ACHN (cell line): ENCODE measurements at regions not wholly inside any gene's neighbourhood (a gene's known extent, or its start where the extent isn't known, plus 50 kb on each side); places are given as distances from the start of the nearest gene placed in this dataset.
"Not testable (repeated sequence)": the region's sequence is repeated elsewhere in the genome, so short reads cannot be mapped to it uniquely, and the experiment has no call there.

ENCODE experiments used
- DNase-seq: peaks from one replicate; pipeline ENCODE4 v3.0.0-alpha.2; 2015
- in situ Hi-C: cut with HindIII; loops from 2 replicates; pipeline ENCODE4 v1.10.0; 2017; ENCODE audit warnings: low sequenced_read_pairs, low pct_ligation_motif_present, low pct_unique_long_range_greater_than_20kb

DNA sequence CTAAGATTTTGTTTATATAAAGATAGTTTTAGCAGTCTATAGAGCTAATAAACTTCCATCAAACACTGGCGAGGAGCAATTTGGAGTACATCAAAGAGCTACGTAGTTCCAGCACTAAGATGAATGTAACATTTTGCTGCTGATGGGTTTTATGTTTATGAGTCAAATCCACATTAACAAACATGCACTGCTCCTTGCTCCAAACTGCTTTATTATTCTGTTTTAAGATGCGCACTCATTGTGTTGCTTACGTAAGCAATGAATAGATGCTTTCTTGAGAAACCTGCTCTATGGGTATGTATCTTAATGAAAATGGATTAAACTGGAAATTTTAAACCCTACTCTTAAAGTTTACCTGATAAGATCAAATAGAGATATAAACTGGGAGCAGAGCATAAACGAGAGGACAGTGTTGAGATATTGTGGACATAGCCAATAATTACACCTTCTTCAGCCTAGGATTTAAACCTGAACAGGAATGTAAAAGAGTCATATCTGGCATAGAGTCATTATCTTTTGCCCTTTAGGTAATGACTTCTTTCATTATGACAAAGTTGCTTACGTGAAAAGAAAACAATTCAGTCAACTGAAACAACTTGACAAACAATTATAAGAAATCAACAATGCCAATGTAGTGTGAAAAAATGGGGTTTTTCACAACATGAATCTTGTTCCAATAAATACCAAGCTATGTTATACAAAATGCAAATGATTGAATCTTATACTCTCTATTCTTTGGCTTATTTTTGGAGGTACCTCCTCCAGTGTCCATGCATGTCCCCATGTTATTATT is 153.5 kb upstream of the MTPN start:
- no peak for DNase-seq
- in situ Hi-C loops, result no loop called here

DNA sequence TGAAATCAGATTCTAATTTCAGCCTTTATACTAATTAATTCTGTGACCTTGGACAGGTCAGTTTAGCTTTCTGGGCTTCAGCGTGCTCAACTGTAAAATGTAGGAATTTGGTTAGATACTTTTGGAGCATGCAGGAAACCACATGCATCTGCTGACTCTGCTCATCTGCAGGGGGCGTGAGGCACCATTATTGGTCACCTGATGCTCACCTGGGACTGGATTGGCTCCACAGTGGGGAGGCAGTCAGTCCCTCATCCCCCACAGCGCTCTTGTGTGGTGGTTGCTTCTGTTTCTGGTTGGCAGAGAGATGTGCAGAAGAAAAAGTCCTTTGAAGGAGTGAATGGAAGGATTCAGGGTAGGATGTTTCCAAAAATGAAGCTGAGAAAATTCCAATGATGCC is 150.9 kb upstream of the MTPN start:
- DNase-seq, result no peak
- in situ Hi-C loops, result no loop called here

DNA sequence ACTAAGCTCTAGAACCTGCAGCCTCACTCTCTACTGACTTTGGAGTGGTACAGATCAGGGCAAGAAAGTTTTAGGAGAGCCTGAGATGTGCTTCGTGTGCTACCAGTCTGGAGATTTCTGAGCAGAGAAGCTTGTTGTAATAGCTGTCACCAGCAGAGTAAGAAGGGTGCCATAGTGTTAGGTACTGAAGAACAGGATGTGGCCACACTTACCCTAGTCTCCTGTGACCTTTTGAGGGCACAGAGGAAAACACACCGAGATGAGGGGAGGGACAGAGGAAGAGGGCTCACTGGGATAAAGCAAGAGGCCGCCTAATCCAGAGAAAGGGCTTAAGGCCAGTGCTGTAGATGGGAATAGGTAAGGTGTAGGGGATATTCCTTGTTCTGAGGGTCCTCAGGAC is 146.2 kb upstream of the MTPN start:
- in situ Hi-C loops, result no loop called here
- DNase-seq, result no peak

DNA sequence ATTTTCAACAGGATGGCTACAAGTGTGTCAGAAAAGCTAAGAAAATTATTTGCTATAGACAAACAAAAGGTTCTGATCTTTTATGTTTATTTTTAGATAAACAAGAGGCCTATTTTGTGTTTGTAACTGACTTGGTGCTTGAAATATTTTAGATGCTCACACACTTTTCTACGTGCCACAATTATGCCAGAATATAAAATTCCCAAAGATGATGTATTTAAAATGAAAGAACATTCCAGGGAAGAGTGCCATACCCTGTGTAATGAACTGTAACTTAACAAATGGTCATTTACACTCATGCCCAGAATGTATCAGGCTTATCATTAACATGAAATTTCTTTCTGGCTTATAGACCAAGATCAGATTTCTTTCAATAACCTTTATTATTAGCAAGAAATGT is 144.9 kb upstream of the MTPN start:
- in situ Hi-C loops, result no loop called here
- DNase-seq, result no peak

DNA sequence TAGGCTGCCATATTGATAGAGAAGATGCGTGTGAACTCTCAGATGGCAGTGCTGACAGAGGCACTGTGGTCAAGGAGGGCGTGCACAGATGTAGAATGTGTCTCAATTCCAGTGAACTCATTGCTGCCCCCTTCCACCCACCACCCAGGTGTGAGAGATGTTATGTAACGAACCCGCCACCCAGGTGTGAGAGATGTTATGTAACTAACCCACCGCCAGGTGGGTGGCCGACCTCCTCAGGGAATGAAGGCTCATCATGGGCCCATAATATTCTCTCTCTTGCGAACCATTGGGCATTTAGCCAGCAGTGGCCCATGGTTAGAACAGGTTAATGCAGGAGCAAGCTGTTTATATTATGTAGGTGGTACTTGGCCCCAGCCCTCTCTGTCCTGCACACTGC is 140.4 kb upstream of the MTPN start:
- DNase-seq, result no peak
- in situ Hi-C loops, result no loop called here

DNA sequence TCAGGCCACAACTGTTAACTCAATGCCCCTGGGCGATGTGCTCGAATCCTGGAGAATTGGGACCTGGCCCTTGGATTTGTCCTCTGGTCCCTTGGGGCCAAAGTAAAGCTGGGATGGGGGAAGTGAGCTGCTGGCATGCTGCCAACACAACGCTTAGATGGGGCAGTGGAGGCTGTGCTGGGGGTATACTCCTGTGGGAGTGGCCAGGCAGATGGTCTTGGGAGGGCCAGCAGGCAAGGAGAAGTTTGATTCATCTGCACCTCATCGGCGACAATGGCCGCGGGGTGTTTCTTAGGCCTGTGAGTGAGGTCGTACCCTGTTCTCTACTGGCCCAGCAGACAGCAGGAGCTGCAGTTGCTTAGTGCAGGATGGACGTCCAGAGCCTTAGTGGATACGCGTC is 139.0 kb upstream of the MTPN start:
- no peak for DNase-seq
- in situ Hi-C loops, result no loop called here

DNA sequence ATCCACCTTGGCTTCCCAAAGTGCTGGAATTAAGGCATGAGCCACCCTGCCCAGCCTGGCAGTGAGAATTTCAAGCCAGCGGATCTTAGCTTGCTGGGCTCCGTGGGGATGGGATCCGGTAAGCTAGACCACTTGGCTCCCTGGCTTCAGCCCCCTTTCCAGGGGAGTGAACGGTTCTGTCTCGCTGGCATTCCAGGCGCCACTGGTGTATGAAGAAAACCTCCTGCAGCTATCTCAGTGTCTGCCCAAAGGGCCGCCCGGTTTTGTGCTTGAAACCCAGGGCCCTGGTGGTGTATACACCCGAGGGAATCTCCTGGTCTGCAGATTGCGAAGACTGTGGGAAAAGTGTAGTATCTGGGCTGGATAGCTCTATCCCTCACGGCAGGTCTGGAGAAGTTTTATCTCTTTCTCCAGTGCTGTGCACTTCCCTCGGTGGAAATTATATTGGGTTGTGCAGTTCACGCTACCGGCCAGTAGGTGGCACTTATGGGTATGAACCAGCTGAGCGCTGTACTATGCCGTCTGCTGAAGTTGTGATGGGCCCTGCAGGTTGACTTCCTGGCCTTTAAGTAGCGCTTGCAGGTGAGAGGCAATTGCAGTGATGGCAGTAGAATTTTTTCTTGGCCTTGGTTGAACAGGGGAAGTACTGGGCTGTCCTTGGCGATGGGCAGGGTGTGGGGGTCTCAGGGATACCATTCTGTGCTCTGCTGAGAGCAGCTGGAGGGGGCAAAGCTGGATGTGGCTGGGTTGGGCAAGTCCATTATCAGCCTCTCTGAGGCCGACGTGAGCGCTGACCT is 138.0 kb upstream of the MTPN start:
- in situ Hi-C loops, result no loop called here
- DNase-seq, result peak; percentile 68

DNA sequence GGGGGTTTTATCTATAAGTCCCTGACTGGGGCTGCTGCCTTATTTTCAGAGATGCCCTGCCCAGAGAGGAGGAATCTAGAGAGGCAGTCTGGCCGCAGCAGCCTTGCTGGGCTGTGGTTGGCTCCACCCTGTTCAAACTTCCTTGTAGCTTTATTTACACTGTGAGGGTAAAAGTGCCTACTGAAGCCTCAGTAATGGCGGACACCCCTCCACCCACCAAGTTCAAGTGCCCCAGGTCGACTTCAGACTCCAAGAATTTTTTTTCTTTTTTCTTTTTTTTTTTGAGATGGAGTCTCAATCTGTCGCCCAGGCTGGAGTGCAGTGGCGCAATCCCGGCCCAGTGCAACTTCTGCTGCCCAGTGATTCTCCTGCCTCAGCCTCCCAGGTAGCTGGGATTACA is 137.3 kb upstream of the MTPN start:
- in situ Hi-C loops, DNase-seq: not testable (repeated sequence)

DNA sequence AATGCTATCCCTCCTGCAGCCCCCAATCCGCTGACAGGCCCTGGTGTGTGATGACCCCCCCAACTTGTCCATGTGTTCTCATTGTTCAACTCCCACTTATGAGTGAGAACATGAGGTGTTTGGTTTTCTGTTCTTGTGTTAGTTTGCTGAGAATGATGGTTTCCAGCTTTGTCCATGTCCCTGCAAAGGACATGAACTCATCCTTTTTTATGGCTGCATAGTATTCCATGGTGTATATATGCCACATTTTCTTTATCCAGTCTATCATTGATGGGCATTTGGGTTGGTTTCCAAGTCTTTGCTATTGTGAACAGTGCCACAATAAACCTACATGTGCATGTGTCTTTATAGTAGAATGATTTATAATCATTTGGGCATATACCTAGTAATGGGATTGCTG is 131.9 kb upstream of the MTPN start:
- in situ Hi-C loops, DNase-seq: not testable (repeated sequence)

DNA sequence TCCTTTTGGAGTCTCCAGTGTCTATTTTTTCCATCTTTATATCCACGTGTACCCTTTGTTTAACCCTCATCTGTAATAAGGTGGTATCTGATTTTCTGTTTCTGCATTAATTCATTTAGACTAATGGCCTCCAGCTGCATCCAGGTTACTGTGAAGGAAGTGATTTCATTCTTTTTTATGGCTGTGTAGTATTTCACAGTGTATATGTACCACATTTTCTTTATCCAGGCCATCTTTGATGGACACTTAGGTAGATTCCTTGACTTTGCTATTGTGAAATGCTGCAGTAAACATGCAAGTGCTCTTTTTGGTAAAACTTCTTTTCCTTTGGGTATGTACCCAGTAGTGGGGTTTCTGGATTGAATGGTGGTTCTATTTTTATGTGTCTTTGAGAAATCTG is 128.0 kb upstream of the MTPN start:
- in situ Hi-C loops, result no loop called here
- no peak for DNase-seq

DNA sequence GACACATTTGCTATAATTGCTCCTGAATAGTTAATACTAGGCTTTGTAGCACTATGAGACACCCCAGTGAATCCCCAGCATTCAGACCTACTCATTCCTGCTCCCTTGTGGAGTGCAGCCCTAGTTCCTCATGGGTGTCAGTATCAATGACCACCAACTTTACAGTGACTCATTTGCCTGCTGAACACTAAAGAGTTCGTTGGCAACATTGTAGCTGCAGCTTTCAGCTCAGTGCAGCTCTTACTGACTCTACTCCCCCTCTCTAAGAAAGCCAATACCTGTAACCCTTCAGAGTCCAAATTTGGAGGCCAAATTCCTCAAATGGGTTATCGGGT is 127.1 kb upstream of the MTPN start:
- DNase-seq, result no peak

DNA sequence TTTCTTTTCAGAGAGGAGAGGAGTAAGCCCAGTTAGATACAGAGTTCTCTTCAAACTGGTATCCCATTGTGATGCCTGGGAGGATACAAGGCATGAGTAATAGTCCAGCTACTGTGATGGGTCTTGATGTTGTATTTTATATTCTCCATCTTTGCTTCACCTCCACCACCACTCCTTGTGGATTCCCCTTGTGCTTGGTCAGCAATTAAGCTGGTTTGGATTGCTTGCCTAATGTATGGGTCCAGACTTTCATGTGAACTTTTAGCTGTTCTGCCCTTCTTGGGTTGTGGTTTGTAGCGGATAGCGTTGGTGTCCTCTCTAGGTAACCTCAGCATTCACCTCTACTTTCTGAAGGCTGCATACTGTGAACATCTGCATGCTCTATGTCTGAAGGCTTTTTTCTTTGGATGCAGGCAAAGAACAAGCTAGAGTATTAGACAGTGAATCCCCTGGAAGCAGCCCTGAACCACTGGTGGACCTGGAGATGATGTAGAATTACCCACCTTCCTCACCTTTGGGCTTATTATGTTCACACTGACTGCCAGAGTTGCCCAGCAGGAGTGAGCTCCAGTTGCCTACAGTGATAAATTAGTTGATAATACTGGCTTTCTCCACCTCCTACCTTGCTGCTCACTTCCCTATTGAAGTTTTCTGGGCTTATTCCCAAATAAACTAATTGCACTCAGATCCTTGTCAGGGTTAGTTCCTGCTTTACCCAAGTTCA is 126.5 kb upstream of the MTPN start:
- in situ Hi-C loops, result no loop called here
- DNase-seq, result no peak

More for the DNA sequence above, 127.1 kb upstream of the MTPN start:
- in situ Hi-C loops, result no loop called here

DNA sequence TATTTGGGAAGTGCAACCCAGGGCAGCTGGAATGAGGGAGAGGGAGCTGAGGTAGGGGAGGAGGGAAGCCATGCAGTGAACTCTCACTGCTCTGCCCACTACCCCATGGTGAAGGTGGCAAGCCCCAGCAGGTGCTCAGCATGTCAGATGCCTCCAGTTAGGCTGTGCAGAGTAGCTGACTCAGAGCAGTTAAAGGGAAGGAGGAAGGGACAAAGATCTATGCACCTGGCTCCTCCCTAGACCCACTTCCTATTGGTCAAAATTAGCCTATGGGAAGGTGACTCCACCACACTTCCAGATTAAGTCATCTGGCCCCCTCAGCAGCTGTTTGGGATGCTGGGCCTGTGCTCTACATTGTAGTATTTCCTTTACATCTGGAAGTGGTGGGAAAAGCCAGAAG is 125.7 kb upstream of the MTPN start:
- no peak for DNase-seq
- in situ Hi-C loops, result no loop called here

DNA sequence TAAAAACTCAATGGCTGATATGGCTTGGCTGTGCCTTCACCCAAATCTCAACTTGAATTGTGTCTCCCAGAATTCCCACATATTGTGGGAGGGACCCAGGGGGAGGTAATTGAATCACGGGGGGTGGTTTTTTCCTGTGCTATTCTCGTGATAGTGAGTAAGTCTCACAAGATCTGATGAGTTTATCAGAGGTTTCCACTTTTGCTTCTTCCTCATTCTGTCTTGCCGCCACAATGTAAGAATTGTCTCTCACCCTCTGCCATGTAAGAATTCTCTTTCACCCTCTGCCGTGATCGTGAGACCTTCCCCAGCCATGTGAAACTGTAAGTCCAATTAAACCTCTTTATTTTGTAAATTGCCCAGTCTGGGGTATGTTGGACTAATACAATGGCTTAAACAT is 115.6 kb upstream of the MTPN start:
- DNase-seq, in situ Hi-C loops: not testable (repeated sequence)

DNA sequence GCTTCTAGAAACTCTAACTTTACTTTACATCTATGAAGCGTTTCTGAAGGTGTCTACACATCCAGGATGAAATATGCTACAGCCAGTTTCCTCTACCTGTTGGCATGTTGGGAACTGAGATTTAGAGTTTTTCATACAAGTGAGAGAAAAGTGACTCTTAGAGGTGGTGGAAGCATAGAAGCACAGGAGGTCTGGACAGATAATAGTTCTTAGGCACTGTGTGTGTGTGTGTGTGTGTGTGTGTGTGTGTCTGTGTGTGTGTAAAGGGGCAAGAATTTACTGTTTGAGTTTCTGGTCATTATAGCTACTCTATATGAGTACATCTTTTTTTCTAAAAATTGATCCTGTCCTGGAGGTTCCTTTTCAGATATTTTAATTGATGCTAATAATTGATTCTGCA is 110.7 kb upstream of the MTPN start:
- in situ Hi-C loops, result no loop called here
- no peak for DNase-seq

DNA sequence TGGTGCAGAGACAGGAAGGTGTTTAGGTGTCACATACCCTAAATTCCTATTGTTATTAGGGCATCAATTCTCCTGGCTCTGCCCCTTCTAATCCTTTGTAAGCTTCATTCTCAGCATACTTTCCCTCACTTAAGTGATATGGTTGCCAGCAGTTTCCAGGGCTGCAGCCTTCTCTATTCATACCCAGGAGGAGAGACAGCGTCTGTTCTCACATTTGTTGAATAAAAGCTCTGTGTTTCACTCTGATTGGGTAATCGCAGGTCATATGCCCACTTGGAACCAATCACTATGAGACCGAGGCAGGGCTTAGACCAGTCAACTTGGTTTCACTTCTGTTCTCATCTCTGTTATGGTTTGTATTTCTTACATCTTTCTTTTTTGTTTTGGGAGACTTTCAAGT is 109.6 kb upstream of the MTPN start:
- peak; percentile 91 for DNase-seq
- in situ Hi-C loops, result no loop called here

DNA sequence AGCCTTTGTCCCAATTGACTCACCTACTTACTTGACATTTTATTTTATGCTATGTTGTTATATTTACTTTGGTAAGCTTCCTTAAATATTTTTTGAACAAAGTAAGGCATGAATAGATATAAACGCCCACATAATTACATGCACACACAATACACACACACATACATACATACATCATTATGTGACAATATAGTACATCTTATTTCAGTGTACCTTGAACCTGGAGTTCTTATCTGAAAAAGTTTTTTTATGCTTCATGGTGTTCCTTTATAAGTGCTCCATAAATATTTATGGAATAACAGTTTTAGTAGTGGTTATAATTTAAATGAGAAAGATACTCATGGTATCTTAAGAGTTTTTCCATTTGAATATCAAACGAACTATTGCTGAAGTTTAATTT is 102.8 kb upstream of the MTPN start:
- DNase-seq, result no peak
- in situ Hi-C loops, result no loop called here

DNA sequence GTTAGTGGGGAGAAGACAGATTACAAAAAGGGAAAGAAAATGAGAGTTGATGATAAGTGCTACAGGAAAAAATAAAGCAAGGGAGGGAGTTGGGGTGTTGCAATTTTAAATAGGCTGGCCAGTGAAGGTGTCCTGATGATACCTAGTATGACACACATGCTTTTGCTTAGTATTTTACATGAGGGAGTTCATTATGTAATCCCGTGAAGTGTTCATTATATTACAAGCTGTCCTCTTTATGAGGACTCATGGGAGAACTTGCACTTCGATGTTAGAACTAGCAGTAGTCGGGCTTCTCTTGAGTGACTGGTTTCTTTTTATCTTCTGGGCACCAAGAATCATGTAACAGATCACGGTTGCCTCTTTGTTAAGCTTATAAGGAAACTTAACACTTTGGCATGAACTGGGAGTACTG is 102.3 kb upstream of the MTPN start:
- in situ Hi-C loops, result no loop called here
- no peak for DNase-seq

DNA sequence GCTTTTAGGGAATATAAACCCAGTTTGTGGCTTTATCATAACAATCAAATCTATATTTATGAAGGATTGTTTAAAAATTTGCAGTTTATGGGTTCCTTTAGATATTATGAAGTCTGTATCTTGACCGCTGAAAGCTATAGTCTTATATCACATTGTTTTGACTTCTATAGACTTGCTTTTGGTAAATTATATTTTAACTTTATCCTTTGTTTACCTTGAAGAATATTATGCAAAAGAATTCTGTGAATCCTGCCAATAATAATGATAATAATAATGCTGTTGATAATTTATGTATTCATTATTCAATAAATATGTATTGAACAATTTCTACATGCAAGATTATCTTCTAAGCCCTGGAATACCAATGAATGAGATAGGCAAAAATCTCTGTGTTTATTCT is 101.9 kb upstream of the MTPN start:
- no peak for DNase-seq
- in situ Hi-C loops, result no loop called here

DNA sequence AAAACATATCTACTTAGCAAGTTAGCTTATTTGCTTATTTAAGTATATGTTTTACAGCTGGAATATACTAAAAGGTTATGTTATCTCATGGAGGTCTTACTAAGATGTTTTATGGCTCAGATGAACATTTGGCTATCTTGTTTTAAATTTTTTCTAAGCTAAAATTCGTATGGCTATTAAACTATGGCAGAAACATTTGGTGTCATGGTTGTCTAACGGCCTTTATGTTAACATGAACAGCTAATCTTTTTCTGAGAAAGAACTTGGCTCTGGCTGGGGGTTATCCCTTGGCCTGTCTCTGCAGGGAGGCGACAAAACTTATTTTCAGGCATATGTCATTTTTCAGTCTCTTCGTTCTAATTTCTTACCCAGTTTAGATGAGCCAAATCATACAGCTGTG is 101.5 kb upstream of the MTPN start:
- in situ Hi-C loops, result no loop called here
- DNase-seq, result no peak
